HepG2 (cell line): ENCODE measurements at regions not wholly inside any gene's neighbourhood (a gene's known extent, or its start where the extent isn't known, plus 50 kb on each side); places are given as distances from the start of the nearest gene placed in this dataset.

ENCODE experiments used
- ATAC-seq: fragments of 200-7000 bp; cut with Tn5 transposase; 3 replicates; pipeline ENCODE4 v1.9.1; 2020; ENCODE audit warnings: mild to moderate bottlenecking, moderate library complexity
- BruUV-seq: library from RNA; stranded (reverse); fragments of 400-500 nt; replicated peaks from 2 replicates; lab custom pipeline; 2021; lab: Mats Ljungman, UMichigan
- CTCF ChIA-PET: fragments of 300-600 bp; formaldehyde crosslinking; extraction: SDS; loops from one replicate; lab custom pipeline; 2021; ENCODE audit warnings: low total read pairs, inconsistent platforms, low intra/inter-chr PET ratio; lab: Yijun Ruan, JAX
- POLR2A ChIA-PET: fragments of 350-600 bp; sonication (Branson Sonifier 250); formaldehyde crosslinking; loops from one replicate; lab custom pipeline; 2020; ENCODE audit warnings: antibody characterized with exemption, inconsistent platforms; lab: Yijun Ruan, JAX
- DNase-seq: peaks from one replicate; pipeline ENCODE4 v3.0.0-alpha.2; 2015; ENCODE audit warnings: low spot score
- FAIRE-seq: peaks from 3 replicates; lab custom pipeline; 2011; peaks lifted over from hg19 to GRCh38; lab: Jason Lieb, UNC
- H2AFZ ChIP-seq: one replicate; pipeline ENCODE4 v1.6.1; 2011; ENCODE audit warnings: low read length, inconsistent platforms
- H3K27ac ChIP-seq: fragments of 300-600 bp; 3 replicates; pipeline ENCODE4 v1.8.0; 2011; ENCODE audit warnings: mixed run types, mild to moderate bottlenecking, mixed read lengths, low read length, inconsistent platforms; ENCODE audit not compliant: insufficient read depth; ENCODE audit errors: extremely low read length
- H3K27me3 ChIP-seq, 2 experiments: fragments of 200-600 bp in 1 of 2; 2 replicates in 1 of 2; 3 replicates in 1 of 2; pipeline versions ENCODE4 v1.6.0 to v1.8.0; 2011; ENCODE audit warnings: low read length in 2 of 2, mild to moderate bottlenecking in 2 of 2, moderate library complexity in 2 of 2, inconsistent platforms in 1 of 2; ENCODE audit not compliant: insufficient read depth in 2 of 2, control insufficient read depth in 1 of 2
- H3K36me3 ChIP-seq, 2 experiments: fragments of 200-600 bp in 1 of 2; replicated peaks in 1 of 2; 2 replicates in 1 of 2; 3 replicates in 1 of 2; pipeline versions ENCODE4 v1.5.1 to v1.8.0; 2011; ENCODE audit warnings: low read length in 2 of 2, inconsistent platforms in 1 of 2; ENCODE audit not compliant: insufficient read depth in 2 of 2, control insufficient read depth in 1 of 2
- H3K4me1 ChIP-seq: 2 replicates; pipeline ENCODE4 v1.5.1; 2012; ENCODE audit warnings: low read length, inconsistent platforms; ENCODE audit not compliant: insufficient read depth
- H3K4me2 ChIP-seq: 2 replicates; pipeline ENCODE4 v1.6.0; 2011; ENCODE audit warnings: low read depth, low read length, inconsistent platforms
- H3K4me3 ChIP-seq, 3 experiments: fragments of 200-600 bp in 1 of 3; sonication (generic), shearing (Covaris generic) in 1 of 3; replicated peaks in 1 of 3; 2 replicates each; pipeline ENCODE4 v1.5.1; 2011 to 2016; ENCODE audit warnings: low read length in 3 of 3, inconsistent platforms in 2 of 3, low read depth in 2 of 3, mild to moderate bottlenecking in 2 of 3, control low read depth in 1 of 3, mixed read lengths in 1 of 3; ENCODE audit not compliant: insufficient read depth in 1 of 3
- H3K79me2 ChIP-seq: one replicate; pipeline ENCODE4 v1.6.1; 2011; ENCODE audit warnings: low read length, inconsistent platforms; ENCODE audit not compliant: insufficient read depth
- H3K9ac ChIP-seq: 2 replicates; pipeline ENCODE4 v1.6.0; 2011; ENCODE audit warnings: mild to moderate bottlenecking, low read depth, low read length, inconsistent platforms; ENCODE audit not compliant: insufficient read depth
- H3K9me3 ChIP-seq: 2 replicates; pipeline ENCODE4 v1.5.1; 2012; ENCODE audit warnings: mild to moderate bottlenecking, low read length
- H4K20me1 ChIP-seq: 2 replicates; pipeline ENCODE4 v1.6.0; 2011; ENCODE audit warnings: inconsistent platforms, mild to moderate bottlenecking, low read length, moderate library complexity; ENCODE audit not compliant: insufficient read depth
- ARNTL ChIP-seq: sonication (generic); formaldehyde crosslinking; IDR thresholded peaks from 2 replicates; pipeline ENCODE4 v1.4.0; 2020; ENCODE audit warnings: mild to moderate bottlenecking, missing genetic modification reagents
- ERF ChIP-seq: IDR thresholded peaks from 2 replicates; pipeline ENCODE4 v1.6.1; 2018; ENCODE audit warnings: missing biosample characterization, missing genetic modification reagents
- FLYWCH1 ChIP-seq: sonication (generic); formaldehyde crosslinking; IDR thresholded peaks from 2 replicates; pipeline ENCODE4 v1.8.1; 2023; ENCODE audit warnings: mild to moderate bottlenecking, missing genetic modification reagents
- HOXA5 ChIP-seq: sonication (generic); formaldehyde crosslinking; IDR thresholded peaks from 2 replicates; pipeline ENCODE4 v1.4.0; 2020; ENCODE audit warnings: missing genetic modification reagents
- KDM6A ChIP-seq: IDR thresholded peaks from 2 replicates; pipeline ENCODE4 v1.6.1; 2016; ENCODE audit warnings: low read depth
- POLR2AphosphoS5 ChIP-seq: IDR thresholded peaks from 2 replicates; pipeline ENCODE4 v1.6.1; 2012; ENCODE audit warnings: low read depth, low read length
- SCMH1 ChIP-seq: sonication (generic); formaldehyde crosslinking; IDR thresholded peaks from 2 replicates; pipeline ENCODE4 v1.9.0; 2021; ENCODE audit warnings: missing genetic modification reagents, mild to moderate bottlenecking, borderline replicate concordance
- SOX5 ChIP-seq: IDR thresholded peaks from 2 replicates; pipeline ENCODE4 v1.6.1; 2016; ENCODE audit warnings: borderline replicate concordance
- STAT6 ChIP-seq: sonication (generic); formaldehyde crosslinking; IDR thresholded peaks from 2 replicates; pipeline ENCODE4 v1.4.0; 2020; ENCODE audit warnings: missing genetic modification reagents, mild to moderate bottlenecking, borderline replicate concordance
- U2AF2 ChIP-seq: fragments of 200-400 bp; formaldehyde crosslinking; IDR thresholded peaks from 2 replicates; pipeline ENCODE4 v1.6.1; 2017; ENCODE audit warnings: low read depth, mild to moderate bottlenecking, low read length
- ZMYM3 ChIP-seq: sonication (generic); formaldehyde crosslinking; IDR thresholded peaks from 2 replicates; pipeline ENCODE4 v1.5.1; 2020; ENCODE audit warnings: mild to moderate bottlenecking, missing genetic modification reagents
- ZNF160 ChIP-seq: sonication (generic); formaldehyde crosslinking; IDR thresholded peaks from 2 replicates; pipeline ENCODE4 v1.8.0; 2022; ENCODE audit warnings: mild to moderate bottlenecking, inconsistent platforms, missing genetic modification reagents
- ZNF343 ChIP-seq: sonication (generic); formaldehyde crosslinking; IDR thresholded peaks from 2 replicates; pipeline ENCODE4 v1.4.0; 2020; ENCODE audit warnings: mild to moderate bottlenecking, missing genetic modification reagents
- ZNF543 ChIP-seq: sonication (generic); formaldehyde crosslinking; IDR thresholded peaks from 2 replicates; pipeline ENCODE4 v1.4.0; 2020; ENCODE audit warnings: mild to moderate bottlenecking, missing genetic modification reagents
- ZNF761 ChIP-seq: sonication (generic); formaldehyde crosslinking; conservative IDR thresholded peaks from 2 replicates; pipeline ENCODE4 v1.4.0; 2020; ENCODE audit warnings: mild to moderate bottlenecking, missing genetic modification reagents
- WGBS: methylation state at CpG from one replicate; pipeline ENCODE4 v1.1.6; 2017; ENCODE audit warnings: low lambda C conversion rate; 5-methylcytosine and 5-hydroxymethylcytosine counted together
- in situ Hi-C: cut with HindIII; loops from 2 replicates; pipeline ENCODE4 v1.10.0; 2017; ENCODE audit warnings: low pct_unique_long_range_greater_than_20kb; ENCODE audit not compliant: extremely low pct_ligation_motif_present
- intact Hi-C: fragments of 100-400 bp; cut with micrococcal nuclease; formaldehyde crosslinking; loops from one replicate; pipeline ENCODE4 v1.10.0; 2022; ENCODE audit not compliant: unreplicated experiment

GRCh38 chr3:8143186-8143585 lies 358.4 kb upstream of the LMCD1 start:
- BruUV-seq: no TSS peak
- Histone ChIP-seq H3K36me3 (no peaks in the 10 kb centered on the region), H3K4me3 (no peak overlapping the region), H3K27me3 (no peaks in the 10 kb centered on the region; a peak in 1 of 5 replicates), H3K27ac (no peak overlapping the region), H2AFZ (no peak overlapping the region), H3K79me2 (no peaks in the 10 kb centered on the region), H3K4me2 (no peak overlapping the region), H3K9me3 (no peaks in the 10 kb centered on the region), H4K20me1 (no peaks in the 10 kb centered on the region), H3K4me1 (no peaks in the 10 kb centered on the region), H3K9ac (no peak overlapping the region)
- CTCF ChIA-PET: no interaction called here
- intact Hi-C loops: no loop called here
- WGBS: 0% methylated on average over 1 of the region's 2 CpGs
- no peak for FAIRE-seq
- no peak for ATAC-seq
- no peak for DNase-seq
- in situ Hi-C loops: no loop called here
- POLR2A ChIA-PET: no interaction called here
- TF ChIP-seq ARNTL (CRISPR knock-in tag) (no peak), U2AF2 (no peak), ZNF761 (CRISPR knock-in tag) (no peak), ERF (no peak), SCMH1 (CRISPR knock-in tag) (no peak), SOX5 (CRISPR knock-in tag) (no peak), HOXA5 (CRISPR knock-in tag) (no peak)

- Histone ChIP-seq H3K4me1 (no peaks in the 10 kb centered on the region), H3K79me2 (no peaks in the 10 kb centered on the region), H3K9ac (no peak overlapping the region), H2AFZ (no peak overlapping the region), H3K4me2 (no peak overlapping the region), H3K36me3 (no peaks in the 10 kb centered on the region), H3K9me3 (no peaks in the 10 kb centered on the region), H4K20me1 (no peaks in the 10 kb centered on the region), H3K4me3 (no peak overlapping the region), H3K27me3 (no peaks in the 10 kb centered on the region), H3K27ac (no peak overlapping the region)
- in situ Hi-C loops: no loop called here
- TF ChIP-seq ZNF343 (no peak), FLYWCH1 (CRISPR knock-in tag) (no peak), ZNF160 (no peak), STAT6 (CRISPR knock-in tag) (no peak), ZMYM3 (no peak), KDM6A (CRISPR knock-in tag) (no peak), ZNF543 (CRISPR knock-in tag) (no peak), POLR2AphosphoS5 (no peak)
- 23% methylated on average over 2 of the region's 2 CpGs for WGBS
- no TSS peak for BruUV-seq
- no peak for DNase-seq
- POLR2A ChIA-PET: no interaction called here
- FAIRE-seq: no peak
- CTCF ChIA-PET: no interaction called here
- intact Hi-C loops: no loop called here
- no peak for ATAC-seq
Observed at GRCh38 chr3:8145661-8146060, 356.0 kb upstream of the LMCD1 start.
